ENCODE measurements at regions not wholly inside any gene's neighbourhood (a gene's known extent, or its start where the extent isn't known, plus 50 kb on each side); places are given as distances from the start of the nearest gene placed in this dataset.

GRCh38 chrX:104419211-104419610, 146.8 kb upstream of the IL1RAPL2 start:
- TF ChIP-seq, protein P1, sequence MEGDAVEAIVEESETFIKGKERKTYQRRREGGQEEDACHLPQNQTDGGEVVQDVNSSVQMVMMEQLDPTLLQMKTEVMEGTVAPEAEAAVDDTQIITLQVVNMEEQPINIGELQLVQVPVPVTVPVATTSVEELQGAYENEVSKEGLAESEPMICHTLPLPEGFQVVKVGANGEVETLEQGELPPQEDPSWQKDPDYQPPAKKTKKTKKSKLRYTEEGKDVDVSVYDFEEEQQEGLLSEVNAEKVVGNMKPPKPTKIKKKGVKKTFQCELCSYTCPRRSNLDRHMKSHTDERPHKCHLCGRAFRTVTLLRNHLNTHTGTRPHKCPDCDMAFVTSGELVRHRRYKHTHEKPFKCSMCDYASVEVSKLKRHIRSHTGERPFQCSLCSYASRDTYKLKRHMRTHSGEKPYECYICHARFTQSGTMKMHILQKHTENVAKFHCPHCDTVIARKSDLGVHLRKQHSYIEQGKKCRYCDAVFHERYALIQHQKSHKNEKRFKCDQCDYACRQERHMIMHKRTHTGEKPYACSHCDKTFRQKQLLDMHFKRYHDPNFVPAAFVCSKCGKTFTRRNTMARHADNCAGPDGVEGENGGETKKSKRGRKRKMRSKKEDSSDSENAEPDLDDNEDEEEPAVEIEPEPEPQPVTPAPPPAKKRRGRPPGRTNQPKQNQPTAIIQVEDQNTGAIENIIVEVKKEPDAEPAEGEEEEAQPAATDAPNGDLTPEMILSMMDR (IDR thresholded peaks at IDR 0.05), result no peak
- TF ChIP-seq, protein P2, sequence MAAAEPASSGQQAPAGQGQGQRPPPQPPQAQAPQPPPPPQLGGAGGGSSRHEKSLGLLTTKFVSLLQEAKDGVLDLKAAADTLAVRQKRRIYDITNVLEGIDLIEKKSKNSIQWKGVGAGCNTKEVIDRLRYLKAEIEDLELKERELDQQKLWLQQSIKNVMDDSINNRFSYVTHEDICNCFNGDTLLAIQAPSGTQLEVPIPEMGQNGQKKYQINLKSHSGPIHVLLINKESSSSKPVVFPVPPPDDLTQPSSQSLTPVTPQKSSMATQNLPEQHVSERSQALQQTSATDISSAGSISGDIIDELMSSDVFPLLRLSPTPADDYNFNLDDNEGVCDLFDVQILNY (CRISPR knock-in tag; IDR thresholded peaks at IDR 0.05), result no peak
- TF ChIP-seq MAX (CRISPR knock-in tag; IDR thresholded peaks at IDR 0.05) (no peak), FOXP1 (CRISPR knock-in tag; IDR thresholded peaks at IDR 0.05; ENCODE audit: borderline replicate concordance) (no peak), ATF2 (CRISPR knock-in tag; IDR thresholded peaks at IDR 0.05; ENCODE audit: borderline replicate concordance, low read depth) (no peak), ZBTB21 (CRISPR knock-in tag; IDR thresholded peaks at IDR 0.05; ENCODE audit: borderline replicate concordance) (no peak)
- TF ChIP-seq, protein P3, sequence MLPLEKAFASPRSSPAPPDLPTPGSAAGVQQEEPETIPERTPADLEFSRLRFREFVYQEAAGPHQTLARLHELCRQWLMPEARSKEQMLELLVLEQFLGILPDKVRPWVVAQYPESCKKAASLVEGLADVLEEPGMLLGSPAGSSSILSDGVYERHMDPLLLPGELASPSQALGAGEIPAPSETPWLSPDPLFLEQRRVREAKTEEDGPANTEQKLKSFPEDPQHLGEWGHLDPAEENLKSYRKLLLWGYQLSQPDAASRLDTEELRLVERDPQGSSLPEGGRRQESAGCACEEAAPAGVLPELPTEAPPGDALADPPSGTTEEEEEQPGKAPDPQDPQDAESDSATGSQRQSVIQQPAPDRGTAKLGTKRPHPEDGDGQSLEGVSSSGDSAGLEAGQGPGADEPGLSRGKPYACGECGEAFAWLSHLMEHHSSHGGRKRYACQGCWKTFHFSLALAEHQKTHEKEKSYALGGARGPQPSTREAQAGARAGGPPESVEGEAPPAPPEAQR (CRISPR knock-in tag; IDR thresholded peaks at IDR 0.05), result no peak
